Fibroblast of villous mesenchyme (primary cell): ENCODE measurements at regions not wholly inside any gene's neighbourhood (a gene's known extent, or its start where the extent isn't known, plus 50 kb on each side); places are given as distances from the start of the nearest gene placed in this dataset.
A peak's percentile ranks its signal among the peaks of the same experiment; 100 is the strongest.

Experiments
- DNase-seq: peaks from one replicate; pipeline ENCODE4 v3.0.0-alpha.2; 2010; ENCODE audit warnings: low read depth
- H3K4me3 ChIP-seq: 2 replicates; pipeline ENCODE4 v1.5.1; 2011; ENCODE audit warnings: low read depth, mild to moderate bottlenecking, low read length
- CTCF ChIP-seq: IDR thresholded peaks from 2 replicates; pipeline ENCODE4 v1.5.1; 2012; ENCODE audit warnings: low read depth, mild to moderate bottlenecking, low read length; ENCODE audit not compliant: insufficient read depth

GRCh38 chr4:4782969-4783368, 76.5 kb upstream of the MSX1 start:
- no peak for TF ChIP-seq CTCF
- H3K4me3 ChIP-seq: no peak overlapping the region
- no peak for DNase-seq

- H3K4me3 ChIP-seq: no peak overlapping the region
- no peak for TF ChIP-seq CTCF
Observed at GRCh38 chr4:4781936-4782707, 77.3 kb upstream of the MSX1 start.

GRCh38 chr4:4780729-4781244, 78.7 kb upstream of the MSX1 start:
- H3K4me3 ChIP-seq: no peak overlapping the region
- no peak for TF ChIP-seq CTCF
- peak; percentile 34 for DNase-seq

More at GRCh38 chr4:4781936-4782707, 77.3 kb upstream of the MSX1 start:
- no peak for DNase-seq

GRCh38 chr4:4779486-4779885, 80.0 kb upstream of the MSX1 start:
- H3K4me3 ChIP-seq: no peak overlapping the region
- no peak for TF ChIP-seq CTCF
- DNase-seq: no peak

GRCh38 chr4:4779054-4779453, 80.4 kb upstream of the MSX1 start:
- no peak for DNase-seq
- H3K4me3 ChIP-seq: no peak overlapping the region
- no peak for TF ChIP-seq CTCF

- H3K4me3 ChIP-seq: no peak overlapping the region
- no peak for DNase-seq
- no peak for TF ChIP-seq CTCF
Observed at GRCh38 chr4:4778554-4778953, 80.9 kb upstream of the MSX1 start.

GRCh38 chr4:4776934-4777333, 82.5 kb upstream of the MSX1 start:
- no peak for DNase-seq
- no peak for TF ChIP-seq CTCF
- H3K4me3 ChIP-seq: no peak overlapping the region
